OCI-LY3 (cell line): ENCODE measurements at regions not wholly inside any gene's neighbourhood (a gene's known extent, or its start where the extent isn't known, plus 50 kb on each side); places are given as distances from the start of the nearest gene placed in this dataset.

Experiments
- H2AFZ ChIP-seq: fragments of 200-600, 300-600 bp; shearing (Covaris generic); 2 replicates; pipeline ENCODE4 v1.6.0; 2014; ENCODE audit warnings: antibody characterized with exemption, low read depth, low read length
- H3K27ac ChIP-seq: fragments of 200-600, 300-600 bp; sonication (generic); 2 replicates; pipeline ENCODE4 v1.5.1; 2014; ENCODE audit warnings: mild to moderate bottlenecking, low read length, moderate library complexity, mixed read lengths
- H3K27me3 ChIP-seq: fragments of 200-600, 300-600 bp; sonication (generic); 2 replicates; pipeline ENCODE4 v1.6.1; 2014; ENCODE audit warnings: low read depth, low read length, mixed read lengths
- H3K36me3 ChIP-seq: fragments of 200-600, 300-600 bp; sonication (generic); replicated peaks from 2 replicates; pipeline ENCODE3; 2014; ENCODE audit warnings: low read depth, low read length, mixed read lengths
- H3K4me1 ChIP-seq: fragments of 300-600, 200-600 bp; sonication (generic); 2 replicates; pipeline ENCODE4 v1.6.1; 2014; ENCODE audit warnings: low read length, mixed read lengths
- H3K4me2 ChIP-seq: fragments of 200-600, 300-600 bp; sonication (generic); 2 replicates; pipeline ENCODE4 v1.6.1; 2014; ENCODE audit warnings: low read length, mixed read lengths
- H3K4me3 ChIP-seq: fragments of 300-600, 200-600 bp; sonication (generic); 2 replicates; pipeline ENCODE4 v1.5.1; 2014; ENCODE audit warnings: antibody characterized with exemption, mild to moderate bottlenecking, low read length, moderate library complexity
- H3K79me2 ChIP-seq: fragments of 300-600, 200-600 bp; shearing (Covaris generic); 2 replicates; pipeline ENCODE4 v1.6.1; 2014; ENCODE audit warnings: mild to moderate bottlenecking, low read length, mixed read lengths
- H3K9ac ChIP-seq: fragments of 300-600, 200-600 bp; shearing (Covaris generic); 2 replicates; pipeline ENCODE4 v1.6.0; 2014; ENCODE audit warnings: mild to moderate bottlenecking, low read length, moderate library complexity
- H3K9me3 ChIP-seq: fragments of 200-600, 300-600 bp; shearing (Covaris generic); 2 replicates; pipeline ENCODE4 v1.6.1; 2014; ENCODE audit warnings: low read length, mixed read lengths; ENCODE audit not compliant: insufficient read depth
- H4K20me1 ChIP-seq: fragments of 200-600, 300-600 bp; sonication (generic); 2 replicates; pipeline ENCODE4 v1.6.1; 2016; ENCODE audit warnings: low read length, mixed read lengths; ENCODE audit not compliant: insufficient read depth
- CTCF ChIP-seq: fragments of 200-600, 300-600 bp; sonication (generic); IDR thresholded peaks from 2 replicates; pipeline ENCODE4 v1.5.1; 2014; ENCODE audit warnings: antibody characterized with exemption, low read length, low read depth
- EZH2phosphoT487 ChIP-seq: fragments of 200-600 bp; shearing (Covaris generic); IDR thresholded peaks from 2 replicates; pipeline ENCODE4 v1.6.1; 2018; ENCODE audit warnings: antibody characterized with exemption, mixed run types, low read depth

GRCh38 chr4:169818063-169818679, 60.4 kb upstream of the HPF1 start:
- Histone ChIP-seq H4K20me1 (no peaks in the 10 kb centered on the region), H3K9me3 (no peaks in the 10 kb centered on the region), H3K4me2 (no peak overlapping the region), H3K27me3 (peaks cover 7% of the 10 kb centered on the region; the same call in 1 of the 2 replicates), H3K36me3 (no peaks in the 10 kb centered on the region), H3K9ac (no peak overlapping the region), H3K4me1 (no peaks in the 10 kb centered on the region), H3K4me3 (no peak overlapping the region), H2AFZ (no peak overlapping the region), H3K27ac (no peak overlapping the region), H3K79me2 (no peaks in the 10 kb centered on the region)
- TF ChIP-seq CTCF, result no peak
- no peak for TF ChIP-seq EZH2phosphoT487

GRCh38 chr4:169815606-169816005, 57.9 kb upstream of the HPF1 start:
- no peak overlapping the region for H2AFZ ChIP-seq
- no peak overlapping the region for H3K4me3 ChIP-seq
- no peak overlapping the region for H3K9ac ChIP-seq
- H3K79me2 ChIP-seq, result no peaks in the 10 kb centered on the region
- no peaks in the 10 kb centered on the region for H3K36me3 ChIP-seq
- no peaks in the 10 kb centered on the region for H4K20me1 ChIP-seq
- TF ChIP-seq EZH2phosphoT487, result no peak
- no peak for TF ChIP-seq CTCF
- H3K4me1 ChIP-seq, result no peaks in the 10 kb centered on the region
- H3K9me3 ChIP-seq, result no peaks in the 10 kb centered on the region
- H3K4me2 ChIP-seq, result no peak overlapping the region
- H3K27ac ChIP-seq, result no peak overlapping the region
- peaks cover 7% of the 10 kb centered on the region; the same call in 1 of the 2 replicates for H3K27me3 ChIP-seq

- Histone ChIP-seq H3K79me2 (no peaks in the 10 kb centered on the region), H4K20me1 (no peaks in the 10 kb centered on the region), H3K27ac (no peak overlapping the region), H3K27me3 (peaks cover 6% of the 10 kb centered on the region; the same call in 1 of the 2 replicates), H3K4me3 (no peak overlapping the region), H3K9ac (no peak overlapping the region), H3K36me3 (no peaks in the 10 kb centered on the region), H3K9me3 (no peaks in the 10 kb centered on the region), H2AFZ (no peak overlapping the region), H3K4me2 (no peak overlapping the region), H3K4me1 (no peaks in the 10 kb centered on the region)
- TF ChIP-seq CTCF (no peak), EZH2phosphoT487 (no peak)
Measured at GRCh38 chr4:169811476-169811875, 53.7 kb upstream of the HPF1 start.

- Histone ChIP-seq H3K36me3 (no peaks in the 10 kb centered on the region), H4K20me1 (no peaks in the 10 kb centered on the region), H3K4me3 (peak overlapping the region; percentile 36), H2AFZ (0 out of 2 replicates have a peak overlapping the region, but pooled peaks have one; percentile 36), H3K27ac (no peak overlapping the region), H3K4me1 (no peaks in the 10 kb centered on the region), H3K27me3 (no peaks in the 10 kb centered on the region), H3K9me3 (no peaks in the 10 kb centered on the region), H3K79me2 (no peaks in the 10 kb centered on the region), H3K9ac (no peak overlapping the region), H3K4me2 (peak overlapping the region; percentile 56)
- TF ChIP-seq EZH2phosphoT487 (no peak), CTCF (peak; percentile 94)
Measured at GRCh38 chr4:169810325-169811323, 52.9 kb upstream of the HPF1 start.
